ENCODE measurements at regions not wholly inside any gene's neighbourhood (a gene's known extent, or its start where the extent isn't known, plus 50 kb on each side); places are given as distances from the start of the nearest gene placed in this dataset.

GRCh38 chr1:30536530-30536929 lies 186.9 kb downstream of the MATN1 start:
- Histone ChIP-seq H3K27me3 (no peaks in the 10 kb centered on the region), H3K9me3 (no peaks in the 10 kb centered on the region), H3K4me1 (no peaks in the 10 kb centered on the region), H3K4me3 (ENCODE audit: low read depth, low read length) (no peak overlapping the region), H3K36me3 (no peaks in the 10 kb centered on the region)
- TF ChIP-seq, protein P1, sequence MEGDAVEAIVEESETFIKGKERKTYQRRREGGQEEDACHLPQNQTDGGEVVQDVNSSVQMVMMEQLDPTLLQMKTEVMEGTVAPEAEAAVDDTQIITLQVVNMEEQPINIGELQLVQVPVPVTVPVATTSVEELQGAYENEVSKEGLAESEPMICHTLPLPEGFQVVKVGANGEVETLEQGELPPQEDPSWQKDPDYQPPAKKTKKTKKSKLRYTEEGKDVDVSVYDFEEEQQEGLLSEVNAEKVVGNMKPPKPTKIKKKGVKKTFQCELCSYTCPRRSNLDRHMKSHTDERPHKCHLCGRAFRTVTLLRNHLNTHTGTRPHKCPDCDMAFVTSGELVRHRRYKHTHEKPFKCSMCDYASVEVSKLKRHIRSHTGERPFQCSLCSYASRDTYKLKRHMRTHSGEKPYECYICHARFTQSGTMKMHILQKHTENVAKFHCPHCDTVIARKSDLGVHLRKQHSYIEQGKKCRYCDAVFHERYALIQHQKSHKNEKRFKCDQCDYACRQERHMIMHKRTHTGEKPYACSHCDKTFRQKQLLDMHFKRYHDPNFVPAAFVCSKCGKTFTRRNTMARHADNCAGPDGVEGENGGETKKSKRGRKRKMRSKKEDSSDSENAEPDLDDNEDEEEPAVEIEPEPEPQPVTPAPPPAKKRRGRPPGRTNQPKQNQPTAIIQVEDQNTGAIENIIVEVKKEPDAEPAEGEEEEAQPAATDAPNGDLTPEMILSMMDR (IDR thresholded peaks at IDR 0.05; ENCODE audit: low read depth, low read length) = no peak
- DNase-seq = no peak

- DNase-seq = no peak
- no peak overlapping the region for H3K4me3 ChIP-seq (ENCODE audit: low read depth, low read length)
- no peaks in the 10 kb centered on the region for H3K9me3 ChIP-seq
- H3K27me3 ChIP-seq = no peaks in the 10 kb centered on the region
- TF ChIP-seq, protein P1 (IDR thresholded peaks at IDR 0.05; ENCODE audit: low read depth, low read length) = no peak
- H3K36me3 ChIP-seq = no peaks in the 10 kb centered on the region
- H3K4me1 ChIP-seq = no peaks in the 10 kb centered on the region
Observed at GRCh38 chr1:30535595-30536325, 187.6 kb downstream of the MATN1 start.

- H3K4me3 ChIP-seq (ENCODE audit: low read depth, low read length) = no peak overlapping the region
- H3K27me3 ChIP-seq = no peaks in the 10 kb centered on the region
- H3K9me3 ChIP-seq = no peaks in the 10 kb centered on the region
- TF ChIP-seq, protein P1 (IDR thresholded peaks at IDR 0.05; ENCODE audit: low read depth, low read length) = no peak
- no peak for DNase-seq
- no peaks in the 10 kb centered on the region for H3K36me3 ChIP-seq
- H3K4me1 ChIP-seq = no peaks in the 10 kb centered on the region
Observed at GRCh38 chr1:30534551-30534940, 188.8 kb downstream of the MATN1 start.

- TF ChIP-seq, protein P1 (IDR thresholded peaks at IDR 0.05; ENCODE audit: low read depth, low read length) = no peak
- no peaks in the 10 kb centered on the region for H3K27me3 ChIP-seq
Observed at GRCh38 chr1:30533796-30534550, 189.4 kb downstream of the MATN1 start.

DNA sequence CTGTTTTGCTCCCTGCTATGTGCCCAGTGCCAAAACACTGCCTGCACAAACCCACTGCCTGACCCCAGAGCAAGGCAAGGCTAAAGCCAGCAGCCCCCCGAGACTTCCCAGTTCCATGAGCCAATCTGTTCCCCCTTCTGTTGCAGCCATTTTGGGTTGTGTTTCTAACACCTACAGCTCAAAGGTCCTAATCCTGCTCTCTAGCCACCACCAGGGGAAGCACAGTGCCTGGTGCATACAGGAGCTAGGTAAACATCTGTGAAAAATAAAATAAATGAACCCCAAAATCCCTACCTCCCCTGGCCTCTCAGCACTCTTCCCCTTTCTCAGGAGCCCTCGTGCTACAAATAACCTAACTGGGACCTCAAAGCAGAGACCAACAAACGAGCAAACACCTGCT lies 190.2 kb downstream of the MATN1 start:
- DNase-seq = no peak
- H3K27me3 ChIP-seq = no peaks in the 10 kb centered on the region
- no peaks in the 10 kb centered on the region for H3K4me1 ChIP-seq
- no peak overlapping the region for H3K4me3 ChIP-seq (ENCODE audit: low read depth, low read length)
- TF ChIP-seq, protein P1 (IDR thresholded peaks at IDR 0.05; ENCODE audit: low read depth, low read length) = no peak
- H3K9me3 ChIP-seq = no peaks in the 10 kb centered on the region
- H3K36me3 ChIP-seq = no peaks in the 10 kb centered on the region

More at GRCh38 chr1:30533796-30534550, 189.4 kb downstream of the MATN1 start:
- Histone ChIP-seq H3K9me3 (no peaks in the 10 kb centered on the region), H3K4me1 (no peaks in the 10 kb centered on the region), H3K4me3 (ENCODE audit: low read depth, low read length) (no peak overlapping the region), H3K36me3 (no peaks in the 10 kb centered on the region)
- DNase-seq = no peak

DNA sequence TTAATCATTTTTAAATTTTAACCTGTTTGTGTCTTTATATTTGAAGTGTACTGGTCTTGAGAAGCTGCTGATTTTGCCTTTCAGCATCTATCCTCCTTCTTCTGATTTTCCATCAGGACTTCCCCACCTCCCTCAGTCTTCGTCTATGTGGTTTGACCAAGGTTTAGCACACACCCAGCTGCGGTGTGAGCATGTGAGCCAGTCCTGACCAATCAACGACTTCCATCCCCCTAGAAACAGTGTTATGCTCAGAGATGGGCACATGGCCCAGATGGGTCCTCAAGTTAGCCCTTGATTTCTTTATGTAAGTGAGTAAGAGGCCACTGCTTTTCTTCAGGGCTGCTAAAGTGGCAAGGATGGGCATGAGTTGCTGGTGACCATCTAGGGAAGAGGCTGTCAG lies 190.8 kb downstream of the MATN1 start:
- H3K4me3 ChIP-seq (ENCODE audit: low read depth, low read length) = no peak overlapping the region
- no peaks in the 10 kb centered on the region for H3K36me3 ChIP-seq
- TF ChIP-seq, protein P1 (IDR thresholded peaks at IDR 0.05; ENCODE audit: low read depth, low read length) = no peak
- H3K9me3 ChIP-seq = no peaks in the 10 kb centered on the region
- no peaks in the 10 kb centered on the region for H3K4me1 ChIP-seq
- no peak for DNase-seq
- no peaks in the 10 kb centered on the region for H3K27me3 ChIP-seq
